Activated CD4-positive, CD25-positive, alpha-beta regulatory T cell treated with anti-CD3 and anti-CD28 coated beads, Interleukin-2, amount 50 U/mL, for 16 hours (primary cell): ENCODE measurements at regions not wholly inside any gene's neighbourhood (a gene's known extent, or its start where the extent isn't known, plus 50 kb on each side); places are given as distances from the start of the nearest gene placed in this dataset.

ENCODE experiments used
- DNase-seq: peaks from one replicate; pipeline ENCODE4 v3.0.0-alpha.2; 2020; ENCODE audit warnings: low read depth, low spot score

DNA sequence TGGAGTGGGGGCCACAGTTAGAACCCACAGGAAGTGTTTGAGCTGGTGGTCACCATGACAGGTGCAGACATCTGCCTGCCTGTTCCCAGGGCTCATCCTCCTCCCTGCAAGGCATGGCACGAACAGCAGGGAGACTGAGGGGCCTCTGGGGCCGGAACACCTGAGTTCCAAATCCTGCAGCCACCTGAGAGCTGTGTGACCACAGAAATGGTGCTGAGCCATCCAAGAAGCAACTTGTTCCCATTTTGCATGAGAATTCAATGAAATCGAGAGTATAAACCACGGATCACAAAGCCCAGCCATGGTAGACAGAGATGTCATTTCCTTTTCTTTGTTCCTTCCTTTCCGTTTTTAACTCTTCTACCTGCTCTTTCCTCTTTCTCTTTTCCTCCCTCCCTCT is 268.6 kb downstream of the FOXA2 start:
- no peak for DNase-seq

DNA sequence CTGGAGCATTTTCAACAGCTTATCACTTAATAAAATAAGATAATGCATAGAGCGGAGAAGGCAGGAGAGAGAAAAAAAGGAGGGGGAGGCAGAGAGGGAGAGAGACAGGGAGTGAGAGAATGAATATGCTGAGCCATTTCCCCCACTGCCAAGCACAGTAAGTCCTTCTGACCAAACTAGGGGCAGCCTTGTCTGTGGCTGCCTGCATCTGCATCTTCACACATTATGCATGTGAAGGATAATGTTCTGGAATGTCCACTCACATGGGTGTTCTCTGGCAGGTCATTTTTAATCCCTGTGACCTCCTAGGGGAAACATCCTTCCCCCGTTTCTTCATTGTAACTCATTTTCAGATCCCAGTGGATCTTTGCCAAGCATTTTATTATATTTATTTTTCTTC is 269.3 kb downstream of the FOXA2 start:
- DNase-seq, result no peak

GRCh38 chr20:22312744-22313346 is 271.5 kb downstream of the FOXA2 start:
- DNase-seq, result no peak

GRCh38 chr20:22308934-22309333 is 275.4 kb downstream of the FOXA2 start:
- no peak for DNase-seq

DNA sequence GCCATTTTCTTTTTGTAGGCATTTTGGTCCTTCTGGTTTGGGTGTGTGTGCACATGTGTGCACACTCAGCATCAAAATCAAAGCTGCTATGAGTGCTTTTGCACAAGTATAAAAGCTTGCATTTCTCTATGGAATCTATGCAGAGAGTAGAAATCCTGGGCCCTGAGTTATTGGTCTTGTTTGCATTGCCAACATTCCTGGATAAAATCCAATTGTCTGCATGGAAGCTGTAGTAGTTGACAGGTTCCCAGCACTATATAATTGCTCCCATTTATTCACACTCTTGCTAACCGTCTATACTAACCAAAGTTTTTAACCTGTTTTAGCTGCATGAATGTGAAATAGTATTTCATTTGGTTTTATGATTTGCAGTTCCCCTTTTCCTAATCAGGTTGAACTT is 277.0 kb downstream of the FOXA2 start:
- no peak for DNase-seq

- no peak for DNase-seq
Measured at GRCh38 chr20:22305381-22305780, 279.0 kb downstream of the FOXA2 start.

DNA sequence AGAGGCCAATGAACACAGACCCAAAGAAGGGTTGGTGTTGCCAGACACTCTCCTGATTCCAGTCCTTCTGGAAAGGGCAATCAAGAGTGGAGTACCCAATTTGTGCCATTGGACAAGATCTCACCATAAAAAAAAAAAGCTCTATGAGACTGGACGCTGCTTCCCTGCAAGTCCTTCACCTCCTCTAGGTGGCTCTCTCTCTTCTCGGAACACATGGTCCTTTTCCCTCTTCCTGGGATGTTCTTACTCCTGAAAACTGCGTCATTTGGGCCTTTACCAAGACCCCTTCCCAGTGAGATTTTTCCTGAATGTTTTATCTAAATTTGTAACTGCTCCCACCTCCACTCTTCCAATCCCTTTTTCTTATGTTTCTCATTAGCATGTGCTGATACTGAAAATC is 280.8 kb downstream of the FOXA2 start:
- no peak for DNase-seq

GRCh38 chr20:22302039-22302438 is 282.3 kb downstream of the FOXA2 start:
- DNase-seq, result no peak

GRCh38 chr20:22293886-22294285 is 290.5 kb downstream of the FOXA2 start:
- DNase-seq, result no peak

DNA sequence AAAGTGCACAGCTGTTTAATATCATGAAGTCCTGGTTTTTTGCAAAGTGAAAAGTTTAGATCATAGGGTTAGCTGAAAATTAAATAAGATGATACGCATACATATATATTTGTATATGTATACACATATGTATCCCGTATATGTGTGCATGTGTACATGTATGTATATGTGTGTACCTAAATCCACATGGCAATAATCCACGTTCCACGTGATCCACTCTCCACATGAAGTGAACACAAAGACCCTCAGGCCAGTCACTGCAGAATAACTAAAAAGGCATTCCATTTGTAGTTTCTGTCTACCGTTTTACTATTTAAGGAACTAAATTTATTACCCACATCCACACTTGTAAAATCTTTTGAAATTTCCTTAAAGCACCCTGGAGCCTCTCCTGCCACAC is 294.9 kb downstream of the FOXA2 start:
- DNase-seq, result no peak

GRCh38 chr20:22288957-22289356 is 295.4 kb downstream of the FOXA2 start:
- no peak for DNase-seq

DNA sequence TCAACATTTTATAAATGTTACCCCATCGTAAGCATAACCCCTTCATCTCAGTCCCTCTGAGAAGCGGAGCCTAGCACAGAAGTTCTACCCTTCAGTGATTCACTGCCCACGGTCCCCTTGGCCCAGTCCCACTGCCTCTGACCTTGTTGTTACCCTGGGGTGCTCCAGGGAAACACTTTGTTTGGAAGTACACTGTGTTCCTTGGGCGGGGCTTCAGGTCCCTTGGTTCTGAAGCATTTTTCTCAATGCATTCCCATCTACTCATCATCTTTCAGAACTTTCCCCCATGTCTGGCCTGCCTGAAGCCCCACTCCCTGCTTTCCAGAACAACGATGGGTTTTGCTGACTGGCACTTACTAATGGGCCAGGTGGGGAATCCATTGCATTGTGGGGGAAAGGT is 296.2 kb downstream of the FOXA2 start:
- no peak for DNase-seq

GRCh38 chr20:22285555-22285954 is 298.8 kb downstream of the FOXA2 start:
- DNase-seq, result no peak

DNA sequence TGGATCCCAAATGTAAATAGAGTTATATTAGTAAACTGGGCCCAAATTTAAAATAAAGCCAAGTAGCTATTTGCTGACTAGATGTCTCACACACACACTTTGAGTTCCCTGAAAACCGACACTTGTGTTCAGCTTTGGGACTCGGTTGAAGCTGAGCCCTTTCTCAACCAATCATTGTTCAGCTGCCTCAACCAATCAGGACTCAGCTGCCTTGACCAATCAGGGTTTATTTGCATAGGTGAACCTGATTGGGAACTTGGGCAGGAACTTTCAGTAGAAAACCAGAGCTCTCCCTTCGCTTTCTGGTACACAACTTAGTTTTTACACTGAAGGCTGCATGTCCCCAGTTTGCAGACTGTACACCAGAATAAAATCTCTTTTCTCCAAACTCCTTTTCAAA is 301.7 kb downstream of the FOXA2 start:
- no peak for DNase-seq

DNA sequence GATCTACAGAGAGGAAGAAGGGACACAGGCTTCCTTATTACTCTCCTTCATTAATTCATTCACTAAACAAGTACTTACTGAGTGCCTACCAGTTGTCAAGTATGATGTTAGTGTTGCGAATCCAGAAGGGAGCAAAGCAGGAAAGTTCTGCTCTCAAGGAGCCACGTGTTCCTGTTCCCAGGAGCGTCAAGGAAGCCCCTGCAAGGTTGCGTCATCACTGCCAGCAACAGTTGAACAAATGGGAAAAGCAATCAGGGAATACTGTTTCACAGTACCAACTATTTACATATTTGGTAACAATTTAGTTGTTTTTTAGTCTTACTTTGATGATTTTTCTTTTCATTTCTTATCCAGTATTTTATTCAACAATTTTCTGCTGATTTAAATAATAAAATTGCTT is 310.0 kb downstream of the FOXA2 start:
- no peak for DNase-seq

DNA sequence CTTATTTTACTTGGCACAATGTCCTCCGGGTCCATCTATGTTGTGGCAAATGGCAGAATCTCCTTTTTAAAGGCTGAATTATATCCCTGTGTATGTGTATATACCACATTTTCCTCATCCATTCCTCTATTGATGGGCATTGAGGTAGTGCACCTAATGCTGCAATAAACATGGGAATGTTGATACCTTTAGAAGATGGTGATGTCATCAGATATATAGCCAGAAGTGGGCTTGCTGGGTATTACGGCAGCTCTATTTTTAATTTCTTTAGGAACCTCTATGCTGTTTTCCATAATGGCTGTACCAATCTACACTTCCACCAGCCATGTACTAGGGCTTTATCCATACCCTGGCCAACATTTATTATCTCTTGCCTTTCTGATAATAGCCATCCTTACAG is 315.7 kb downstream of the FOXA2 start:
- no peak for DNase-seq

GRCh38 chr20:22264917-22265316 is 319.5 kb downstream of the FOXA2 start:
- DNase-seq, result no peak

GRCh38 chr20:22260506-22260905 is 323.9 kb downstream of the FOXA2 start:
- DNase-seq, result no peak

DNA sequence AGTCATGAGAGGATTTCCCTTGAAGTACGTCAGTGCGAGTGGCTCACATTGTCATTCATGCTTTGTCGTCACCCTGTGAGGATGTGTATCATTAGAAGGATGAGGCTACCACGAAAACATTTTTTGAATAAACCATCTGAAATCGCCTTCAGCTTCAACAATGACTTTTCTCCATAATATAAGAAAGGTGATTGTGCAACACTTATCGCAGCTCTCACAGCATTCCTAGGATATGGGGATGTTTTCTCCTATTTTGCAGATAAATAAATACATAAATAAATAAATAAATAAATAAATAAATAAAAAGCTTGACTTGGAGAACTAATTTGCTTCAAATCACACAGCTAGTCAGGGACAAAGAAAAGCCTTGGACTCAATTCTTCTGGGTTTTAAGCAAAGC is 326.5 kb downstream of the FOXA2 start:
- DNase-seq, result no peak

GRCh38 chr20:22248051-22248667 is 336.2 kb downstream of the FOXA2 start:
- no peak for DNase-seq

GRCh38 chr20:22245139-22245538 is 339.2 kb downstream of the FOXA2 start:
- DNase-seq, result no peak

GRCh38 chr20:22243067-22243466 is 341.3 kb downstream of the FOXA2 start:
- no peak for DNase-seq

- DNase-seq, result no peak
Measured at GRCh38 chr20:22241609-22242008, 342.8 kb downstream of the FOXA2 start.

DNA sequence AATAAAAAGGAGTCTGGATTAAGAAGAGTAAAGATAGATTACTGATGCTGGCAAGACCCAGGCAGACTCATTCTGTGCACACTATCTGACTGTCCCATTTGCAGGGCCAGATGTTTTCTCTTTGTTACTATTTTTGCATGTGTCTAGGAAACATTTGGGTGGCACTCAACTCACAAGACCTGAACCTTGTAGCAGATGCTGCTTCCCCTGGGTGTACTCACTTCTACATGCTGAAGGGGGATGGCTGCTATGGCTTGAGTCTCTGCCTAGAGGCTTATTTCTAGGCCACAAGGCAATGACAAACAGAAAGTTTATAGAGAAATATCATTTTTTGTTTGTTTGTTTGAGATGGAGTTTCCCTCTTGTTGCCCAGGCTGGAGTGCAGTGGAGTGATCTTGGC is 351.4 kb downstream of the FOXA2 start:
- no peak for DNase-seq
